ENCODE measurements at regions not wholly inside any gene's neighbourhood (a gene's known extent, or its start where the extent isn't known, plus 50 kb on each side); places are given as distances from the start of the nearest gene placed in this dataset.
"Not testable (repeated sequence)": the region's sequence is repeated elsewhere in the genome, so short reads cannot be mapped to it uniquely, and the experiment has no call there.

DNA sequence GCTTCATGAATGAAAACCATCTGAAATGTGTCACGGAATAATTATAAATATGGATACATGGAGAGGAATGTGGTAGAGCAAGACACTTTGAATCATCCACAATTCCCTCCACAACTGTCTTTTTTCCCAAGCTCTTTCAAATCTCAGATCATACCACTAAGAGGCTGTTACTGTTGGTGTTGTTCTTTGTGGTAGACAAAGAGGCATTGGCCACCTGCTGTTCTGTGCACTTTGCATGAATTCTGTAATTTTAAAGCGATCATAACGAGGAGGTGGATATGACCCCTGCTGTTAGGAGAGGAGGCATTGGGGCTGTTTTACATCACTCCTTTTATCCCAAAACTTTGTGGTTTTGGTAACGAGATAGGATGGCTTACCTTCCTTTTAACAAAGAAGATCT lies 141.2 kb upstream of the KLF6 start:
- no peak for DNase-seq (ENCODE audit: low read depth in 2 of 3, low spot score in 1 of 3)

DNA sequence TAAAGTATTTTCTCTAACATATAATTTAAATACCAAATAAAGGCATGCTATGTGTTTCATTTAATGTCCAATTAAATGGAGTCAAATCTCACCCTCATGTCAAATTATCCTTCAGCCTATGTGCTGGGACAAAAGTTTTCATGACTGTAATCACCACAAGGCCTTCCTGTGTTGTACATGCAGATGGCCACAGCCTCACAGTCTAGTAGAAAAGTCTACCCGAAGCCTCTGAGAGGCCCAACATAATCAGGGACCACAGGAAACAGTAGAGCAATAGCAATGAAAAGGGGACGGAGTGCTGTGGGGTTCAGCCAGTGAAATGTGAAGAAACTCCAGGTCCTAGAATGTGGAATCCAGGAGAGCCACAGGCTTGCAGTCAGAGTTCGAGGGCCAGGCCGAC lies 140.2 kb upstream of the KLF6 start:
- no peak for DNase-seq (ENCODE audit: low read depth in 2 of 3, low spot score in 1 of 3)

- no peak for DNase-seq (ENCODE audit: low read depth in 2 of 3, low spot score in 1 of 3)
Measured at GRCh38 chr10:3924344-3924743, 139.3 kb upstream of the KLF6 start.

GRCh38 chr10:3923033-3923432 lies 138.0 kb upstream of the KLF6 start:
- no peak for DNase-seq (ENCODE audit: low read depth in 2 of 3, low spot score in 1 of 3)

DNA sequence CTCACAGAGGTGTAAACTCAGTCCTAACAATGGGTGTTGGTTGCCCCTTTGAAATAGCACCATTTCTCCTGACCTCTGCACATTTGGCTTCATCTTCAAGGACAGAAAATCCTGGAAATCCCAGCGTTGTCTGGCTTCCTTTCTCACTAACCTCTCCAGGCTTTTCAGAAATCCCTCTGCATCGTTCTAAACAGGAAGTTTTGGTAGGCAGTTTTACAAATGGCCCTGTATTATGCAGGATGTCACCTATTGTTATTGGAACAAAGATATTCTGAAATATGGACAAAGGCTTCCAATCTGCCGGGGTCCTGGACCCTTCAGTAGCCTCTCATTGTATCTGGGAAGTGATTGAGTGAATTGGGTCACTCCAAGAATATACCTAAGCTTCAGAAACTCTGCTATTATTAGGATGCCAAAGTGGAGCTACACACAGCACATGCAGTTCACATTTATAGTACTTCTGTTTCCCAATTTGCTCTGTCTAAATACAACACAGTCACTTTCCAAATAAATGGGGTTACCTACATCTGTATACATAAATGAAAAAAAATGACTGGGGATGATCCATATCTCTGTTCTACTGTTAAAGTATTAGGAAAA lies 134.8 kb upstream of the KLF6 start:
- no peak for DNase-seq (ENCODE audit: low read depth in 2 of 3, low spot score in 1 of 3)

- DNase-seq (ENCODE audit: low read depth in 2 of 3, low spot score in 1 of 3), result not testable (repeated sequence)
Measured at GRCh38 chr10:3917392-3917791, 132.4 kb upstream of the KLF6 start.

- DNase-seq (ENCODE audit: low read depth in 2 of 3, low spot score in 1 of 3), result no peak
Measured at GRCh38 chr10:3914733-3915132, 129.7 kb upstream of the KLF6 start.

DNA sequence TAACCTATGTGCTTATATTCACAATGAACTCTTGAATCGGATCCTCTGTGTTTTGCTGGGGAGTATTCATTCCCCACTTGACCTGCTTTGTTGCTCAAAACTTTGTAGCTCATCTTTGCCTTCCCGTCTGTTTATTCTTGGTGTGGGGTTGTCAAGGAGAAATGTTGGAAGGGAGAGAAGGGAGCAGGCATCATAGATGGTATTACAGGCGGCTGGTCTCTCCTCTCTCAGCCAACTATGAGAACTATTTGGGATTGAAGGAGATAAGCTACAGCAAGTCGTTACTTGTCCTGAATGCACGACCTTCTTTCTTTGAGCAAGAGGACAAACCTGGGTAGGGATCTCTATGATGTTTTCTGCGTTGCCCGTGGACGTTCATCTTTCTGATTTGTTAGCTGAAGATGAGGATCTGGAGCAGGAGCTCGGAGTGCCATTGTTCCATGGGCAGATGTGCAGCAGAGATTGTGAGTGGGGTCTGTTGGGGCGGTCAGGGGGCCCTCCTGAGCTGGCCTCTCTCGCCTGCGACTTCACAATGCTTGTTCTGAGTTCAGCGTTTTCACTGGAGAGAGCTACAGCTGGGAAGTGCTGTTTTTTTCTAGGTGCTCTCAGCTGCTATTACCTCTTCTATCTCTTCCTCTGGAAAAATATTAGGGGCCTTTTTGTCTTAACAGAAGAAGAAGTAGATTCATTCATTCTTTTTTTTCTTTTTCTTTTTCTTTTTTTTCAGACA lies 126.9 kb upstream of the KLF6 start:
- no peak for DNase-seq (ENCODE audit: low read depth in 2 of 3, low spot score in 1 of 3)

- DNase-seq (ENCODE audit: low read depth in 2 of 3, low spot score in 1 of 3), result no peak
Measured at GRCh38 chr10:3911241-3911640, 126.2 kb upstream of the KLF6 start.

GRCh38 chr10:3909339-3909738 lies 124.3 kb upstream of the KLF6 start:
- no peak for DNase-seq (ENCODE audit: low read depth in 2 of 3, low spot score in 1 of 3)

DNA sequence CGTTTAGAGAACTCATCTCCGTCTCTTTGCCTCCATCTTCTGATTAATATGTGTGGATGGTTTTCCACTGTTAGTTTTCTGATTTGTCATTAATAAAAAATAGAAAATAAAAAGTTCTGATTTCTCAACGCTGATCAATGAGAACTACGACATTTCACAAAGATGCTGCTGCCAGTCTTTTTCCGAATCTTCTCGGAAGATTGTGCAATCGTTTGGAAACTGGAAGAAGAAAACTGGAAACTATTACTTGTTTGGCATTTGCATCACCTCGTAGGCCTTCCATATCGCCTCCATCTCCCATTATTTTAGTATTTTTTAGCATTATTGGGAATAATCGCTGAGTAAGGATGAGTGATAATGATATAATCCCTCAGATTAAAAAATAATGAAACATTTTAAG lies 123.2 kb upstream of the KLF6 start:
- no peak for DNase-seq (ENCODE audit: low read depth in 2 of 3, low spot score in 1 of 3)

- DNase-seq (ENCODE audit: low read depth in 2 of 3, low spot score in 1 of 3), result no peak
Measured at GRCh38 chr10:3907514-3907913, 122.5 kb upstream of the KLF6 start.

DNA sequence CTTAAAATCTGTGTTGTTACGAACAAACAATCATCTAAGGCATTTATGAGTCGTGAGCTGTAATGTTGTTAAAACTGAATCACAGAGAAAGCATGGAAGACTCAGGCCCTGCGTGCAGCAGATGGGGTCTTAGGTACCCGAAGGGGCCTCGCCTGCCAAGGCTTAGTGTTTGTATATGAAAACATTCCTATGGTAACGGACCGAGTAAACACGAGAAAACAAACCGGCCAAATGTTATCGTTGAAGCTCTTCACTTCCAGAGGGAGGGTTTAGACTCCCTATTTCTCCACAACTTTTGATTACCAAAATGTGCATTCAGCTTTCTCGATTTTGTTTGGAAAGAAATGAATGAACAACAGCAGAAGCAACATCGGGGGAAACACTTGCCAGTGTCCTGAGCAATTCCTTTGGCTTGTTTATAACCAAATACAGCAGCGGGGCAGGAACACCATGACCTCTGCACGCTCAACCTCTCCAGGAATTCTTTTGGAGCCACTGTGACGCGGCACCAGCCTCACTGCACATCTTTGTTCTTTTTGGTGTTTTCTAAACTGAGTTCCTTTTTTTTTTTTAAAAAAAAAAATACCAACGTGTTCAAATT lies 121.6 kb upstream of the KLF6 start:
- no peak for DNase-seq (ENCODE audit: low read depth in 2 of 3, low spot score in 1 of 3)

DNA sequence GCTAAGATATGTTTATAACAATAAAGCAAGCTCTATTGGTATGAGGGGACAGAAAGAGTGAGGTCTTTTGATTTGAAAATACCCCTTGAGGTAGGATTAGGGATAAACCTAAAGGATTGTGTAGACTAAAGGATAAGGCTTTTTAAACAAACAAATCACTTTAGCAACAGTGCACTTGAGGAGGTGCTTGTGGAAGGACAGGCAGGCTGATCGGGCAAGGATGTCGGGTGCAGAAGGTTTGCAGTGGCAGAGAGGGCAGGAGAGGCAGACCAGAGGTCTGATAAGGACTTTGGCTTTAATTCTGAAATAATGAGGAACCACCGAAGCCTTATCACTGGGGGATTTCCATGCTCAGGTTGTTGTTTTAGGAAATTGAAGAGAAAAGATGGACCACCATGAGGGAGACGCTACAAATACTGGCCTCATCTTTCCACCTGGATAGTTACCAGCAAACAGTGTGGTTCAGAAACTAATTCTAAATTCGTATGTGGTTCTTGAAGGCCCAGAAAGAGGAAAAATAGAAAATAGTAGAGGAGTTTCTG lies 119.5 kb upstream of the KLF6 start:
- DNase-seq (ENCODE audit: low read depth in 2 of 3, low spot score in 1 of 3), result no peak

DNA sequence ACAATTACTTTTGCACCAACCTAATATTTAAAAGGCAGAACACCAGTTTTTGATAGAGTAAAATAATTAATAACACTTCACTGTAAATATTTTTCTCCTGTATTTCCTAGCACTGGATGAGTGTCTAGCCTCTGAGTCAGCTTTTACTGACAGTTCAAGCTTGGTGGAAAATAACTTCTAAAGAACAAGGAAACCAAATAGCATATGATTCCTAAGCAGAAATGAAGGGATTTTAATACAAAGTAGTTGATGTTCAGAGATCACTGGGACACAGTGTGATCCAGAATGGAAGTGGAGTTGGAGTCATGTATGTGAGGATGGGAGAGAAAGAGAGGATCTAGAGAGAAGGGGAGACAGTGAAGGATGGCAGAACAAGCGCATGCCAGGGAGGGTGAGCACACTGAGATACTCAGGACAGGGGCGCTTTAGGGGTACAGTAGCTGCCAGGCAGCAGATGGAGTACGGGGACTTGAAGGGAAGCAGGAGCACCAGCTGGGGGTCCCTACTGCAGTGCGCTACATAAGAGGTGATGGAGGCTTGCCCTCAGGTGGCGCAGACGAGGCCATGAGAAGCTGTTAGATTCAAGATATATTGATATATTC lies 117.9 kb upstream of the KLF6 start:
- no peak for DNase-seq (ENCODE audit: low read depth in 2 of 3, low spot score in 1 of 3)

- no peak for DNase-seq (ENCODE audit: low read depth in 2 of 3, low spot score in 1 of 3)
Measured at GRCh38 chr10:3902054-3902808, 117.2 kb upstream of the KLF6 start.

DNA sequence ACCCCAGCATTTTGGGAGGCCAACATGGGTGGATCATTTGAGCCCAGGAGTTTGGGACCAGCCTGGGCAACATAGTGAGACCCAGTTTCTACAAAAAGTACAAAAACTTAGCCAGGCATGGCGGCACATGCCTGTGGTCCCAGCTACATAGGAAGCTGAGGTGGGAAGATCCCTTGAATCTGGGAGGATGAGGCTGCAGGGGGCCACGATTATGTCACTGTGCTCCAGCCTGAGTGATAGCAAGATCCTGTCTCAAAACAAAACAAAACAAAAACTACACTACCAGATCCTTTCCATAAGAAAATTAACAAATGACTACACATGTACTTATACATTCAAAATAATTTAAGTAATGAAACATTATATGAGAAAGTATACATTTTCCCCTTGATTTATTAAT lies 116.4 kb upstream of the KLF6 start:
- no peak for DNase-seq (ENCODE audit: low read depth in 2 of 3, low spot score in 1 of 3)

- no peak for DNase-seq (ENCODE audit: low read depth in 2 of 3, low spot score in 1 of 3)
Measured at GRCh38 chr10:3900391-3900790, 115.4 kb upstream of the KLF6 start.

DNA sequence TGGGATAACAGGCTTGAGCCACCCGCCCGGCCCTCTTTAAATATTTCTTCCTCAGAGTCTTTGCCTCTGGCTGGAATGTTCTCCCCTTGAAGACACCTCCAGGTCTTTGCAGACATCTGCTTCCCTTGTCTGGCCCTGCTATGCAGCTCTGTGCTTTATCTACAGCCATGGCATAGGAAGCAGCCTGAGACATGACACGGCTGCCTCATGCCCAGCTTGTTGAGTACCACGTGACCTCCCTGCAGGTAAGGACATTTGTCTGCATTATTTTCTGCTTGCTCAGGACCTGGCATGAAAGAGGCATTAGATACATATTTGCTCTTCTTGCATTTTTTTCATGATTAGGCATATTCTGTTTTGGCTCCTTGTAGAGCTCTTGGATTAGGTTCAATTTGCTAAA lies 113.8 kb upstream of the KLF6 start:
- DNase-seq (ENCODE audit: low read depth in 2 of 3, low spot score in 1 of 3), result no peak

GRCh38 chr10:3897156-3897555 lies 112.1 kb upstream of the KLF6 start:
- no peak for DNase-seq (ENCODE audit: low read depth in 2 of 3, low spot score in 1 of 3)

GRCh38 chr10:3896161-3896560 lies 111.2 kb upstream of the KLF6 start:
- no peak for DNase-seq (ENCODE audit: low read depth in 2 of 3, low spot score in 1 of 3)
